Heart left ventricle (tissue), 13 donors: ENCODE measurements at regions not wholly inside any gene's neighbourhood (a gene's known extent, or its start where the extent isn't known, plus 50 kb on each side); places are given as distances from the start of the nearest gene placed in this dataset.

Experiments used
- POLR2A ChIP-seq, 2 donors: fragments of 450-650 bp; IDR thresholded peaks; one replicate each; pipeline ENCODE4 v1.6.1; 2017; ENCODE audit warnings: antibody characterized with exemption in 2 of 2, mild to moderate bottlenecking in 2 of 2, moderate library complexity in 2 of 2
- TF ChIP-seq, protein P1 (sequence below), 12 donors: fragments of 200-600 bp; sonication (generic) in 4 of 12; IDR thresholded peaks; one replicate each; pipeline versions ENCODE4 v1.5.0 to v1.8.0; 2018 to 2022; ENCODE audit warnings: antibody characterized with exemption in 12 of 12, mild to moderate bottlenecking in 5 of 12
- donor health status: ischemic (EF 13 %, LVEDD 7.1; RV severe dilation, severe dysfunction).
- donor health status: DM: no; HTN: yes; CAD: no.
- donor health status: DM: no; HTN: no; CAD: no.
- donor health status: ischemic (EF 25% LVEDD 6.9; RV normal size, moderate dysfunction).
- donor health status: ischemic (EF 25% LVEDD 5.7; RV mildly dilated, moderate dysfunction).
- donor health status: ischemic (EF 35%, LVEDD 5.7; RV mildly dilated, moderate dysfunction).
- donor health status: nonischemic (EF 11% LVEDD 7.7; RV severe dilation, severe dysfunction).
- donor health status: DM: yes; HTN: yes; CAD: no.
- donor health status: PGD.
- donor health status: ischemic (EF 29% LVEDD 5.4; RV normal size, mild dysfunction).
- donor health status: nonischemic (EF 23%, LVEDD 6.1; RV moderate dilation, normal function).

DNA sequence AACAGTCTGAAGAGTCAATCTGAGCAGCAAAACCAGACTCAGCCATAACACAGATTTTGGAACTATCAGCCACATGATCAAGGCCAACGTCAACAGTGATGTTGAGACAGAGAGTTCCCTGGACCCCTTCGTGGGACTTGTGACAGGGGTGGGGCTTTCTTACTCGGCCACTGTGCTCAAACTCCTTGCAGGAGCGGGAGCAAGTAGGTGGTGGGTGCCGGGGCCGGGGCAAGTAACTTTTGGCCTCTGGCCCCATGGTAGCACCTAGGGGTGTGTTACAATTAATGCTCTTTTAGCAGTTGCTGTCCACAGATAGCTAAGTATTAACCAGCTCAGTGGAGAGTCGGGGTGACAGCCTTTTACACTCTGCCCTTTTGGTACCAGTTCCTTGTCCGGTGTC, 384.4 kb downstream of the NUAK1 start:
- TF ChIP-seq, protein P1, sequence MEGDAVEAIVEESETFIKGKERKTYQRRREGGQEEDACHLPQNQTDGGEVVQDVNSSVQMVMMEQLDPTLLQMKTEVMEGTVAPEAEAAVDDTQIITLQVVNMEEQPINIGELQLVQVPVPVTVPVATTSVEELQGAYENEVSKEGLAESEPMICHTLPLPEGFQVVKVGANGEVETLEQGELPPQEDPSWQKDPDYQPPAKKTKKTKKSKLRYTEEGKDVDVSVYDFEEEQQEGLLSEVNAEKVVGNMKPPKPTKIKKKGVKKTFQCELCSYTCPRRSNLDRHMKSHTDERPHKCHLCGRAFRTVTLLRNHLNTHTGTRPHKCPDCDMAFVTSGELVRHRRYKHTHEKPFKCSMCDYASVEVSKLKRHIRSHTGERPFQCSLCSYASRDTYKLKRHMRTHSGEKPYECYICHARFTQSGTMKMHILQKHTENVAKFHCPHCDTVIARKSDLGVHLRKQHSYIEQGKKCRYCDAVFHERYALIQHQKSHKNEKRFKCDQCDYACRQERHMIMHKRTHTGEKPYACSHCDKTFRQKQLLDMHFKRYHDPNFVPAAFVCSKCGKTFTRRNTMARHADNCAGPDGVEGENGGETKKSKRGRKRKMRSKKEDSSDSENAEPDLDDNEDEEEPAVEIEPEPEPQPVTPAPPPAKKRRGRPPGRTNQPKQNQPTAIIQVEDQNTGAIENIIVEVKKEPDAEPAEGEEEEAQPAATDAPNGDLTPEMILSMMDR (IDR thresholded peaks at IDR 0.05), result no peak
- TF ChIP-seq POLR2A (IDR thresholded peaks at IDR 0.05), result no peak
